Osteoblast (primary cell): ENCODE measurements at regions not wholly inside any gene's neighbourhood (a gene's known extent, or its start where the extent isn't known, plus 50 kb on each side); places are given as distances from the start of the nearest gene placed in this dataset.

Source experiments
- DNase-seq: peaks from one replicate; pipeline ENCODE4 v3.0.0; 2011; ENCODE audit warnings: low spot score, mixed read lengths; ENCODE audit not compliant: insufficient read length; ENCODE audit errors: missing footprints
- H2AFZ ChIP-seq: 2 replicates; pipeline ENCODE4 v1.6.0; 2011; ENCODE audit warnings: mild to moderate bottlenecking, low read length
- H3K27ac ChIP-seq: 2 replicates; pipeline ENCODE4 v1.5.1; 2011; ENCODE audit warnings: mild to moderate bottlenecking, low read depth, low read length, moderate library complexity
- H3K27me3 ChIP-seq: 2 replicates; pipeline ENCODE4 v1.6.0; 2012; ENCODE audit warnings: mild to moderate bottlenecking, control low read depth, inconsistent platforms, low read length, moderate library complexity; ENCODE audit not compliant: insufficient read depth
- H3K36me3 ChIP-seq: 2 replicates; pipeline ENCODE4 v1.5.1; 2011; ENCODE audit warnings: mild to moderate bottlenecking, low read length, control low read depth, moderate library complexity; ENCODE audit not compliant: insufficient read depth
- H3K4me1 ChIP-seq: 2 replicates; pipeline ENCODE4 v1.5.1; 2011; ENCODE audit warnings: mild to moderate bottlenecking, low read length, control low read depth, moderate library complexity; ENCODE audit not compliant: insufficient read depth
- H3K4me2 ChIP-seq: 2 replicates; pipeline ENCODE4 v1.6.0; 2011; ENCODE audit warnings: mild to moderate bottlenecking, low read length; ENCODE audit not compliant: insufficient read depth
- H3K4me3 ChIP-seq: fragments of 200-600 bp; sonication (generic); 3 replicates; pipeline ENCODE4 v1.5.1; 2012; ENCODE audit warnings: mild to moderate bottlenecking, low read length, inconsistent platforms; ENCODE audit not compliant: insufficient read depth
- H3K79me2 ChIP-seq: 2 replicates; pipeline ENCODE4 v1.6.0; 2012; ENCODE audit warnings: mild to moderate bottlenecking, low read length, control low read depth, inconsistent platforms; ENCODE audit not compliant: insufficient read depth
- H3K9me3 ChIP-seq: 2 replicates; pipeline ENCODE4 v1.5.1; 2011; ENCODE audit warnings: low read depth, low read length, control low read depth
- H4K20me1 ChIP-seq: 2 replicates; pipeline ENCODE4 v1.6.0; 2012; ENCODE audit warnings: mild to moderate bottlenecking, low read length, control low read depth; ENCODE audit not compliant: insufficient read depth
- CTCF ChIP-seq: IDR thresholded peaks from 2 replicates; pipeline ENCODE4 v1.5.1; 2011; ENCODE audit warnings: mild to moderate bottlenecking, low read depth, low read length, moderate library complexity; ENCODE audit errors: extremely low read depth

- H3K79me2 ChIP-seq = no peaks in the 10 kb centered on the region
- no peaks in the 10 kb centered on the region for H3K36me3 ChIP-seq
- DNase-seq = no peak
- no peaks in the 10 kb centered on the region for H4K20me1 ChIP-seq
- H3K4me3 ChIP-seq = no peak overlapping the region
- no peak overlapping the region for H3K4me2 ChIP-seq
- H3K9me3 ChIP-seq = no peaks in the 10 kb centered on the region
- H3K27ac ChIP-seq = no peak overlapping the region
- no peak for TF ChIP-seq CTCF
- no peaks in the 10 kb centered on the region for H3K4me1 ChIP-seq
- no peaks in the 10 kb centered on the region for H3K27me3 ChIP-seq
- no peak overlapping the region for H2AFZ ChIP-seq
Measured at GRCh38 chr17:70648166-70648565, 478.8 kb downstream of the KCNJ2 start.

DNA sequence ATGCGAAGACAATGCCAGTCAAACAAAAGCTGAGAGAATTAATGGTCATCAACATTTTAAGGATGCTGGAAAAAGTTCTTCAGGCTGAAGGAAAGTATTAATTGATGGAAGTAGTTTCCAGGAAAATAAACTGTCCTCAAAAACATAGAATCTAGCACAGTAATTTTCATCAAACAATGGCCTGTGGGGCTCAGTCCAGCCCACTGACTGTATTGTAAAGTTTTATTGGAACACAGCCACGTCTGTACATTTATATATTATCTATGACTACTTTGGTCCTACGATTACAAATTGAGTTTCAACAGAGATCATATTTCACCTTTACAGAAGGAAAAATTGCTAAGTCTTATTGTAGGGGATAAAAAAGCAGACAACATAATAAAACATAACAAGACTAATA lies 484.5 kb downstream of the KCNJ2 start:
- Histone ChIP-seq H2AFZ (no peak overlapping the region), H3K4me1 (no peaks in the 10 kb centered on the region), H3K9me3 (no peaks in the 10 kb centered on the region), H3K27ac (no peak overlapping the region), H3K27me3 (no peaks in the 10 kb centered on the region), H3K36me3 (no peaks in the 10 kb centered on the region), H3K4me2 (no peak overlapping the region), H4K20me1 (no peaks in the 10 kb centered on the region), H3K79me2 (no peaks in the 10 kb centered on the region), H3K4me3 (no peak overlapping the region)
- TF ChIP-seq CTCF = no peak
- DNase-seq = no peak

DNA sequence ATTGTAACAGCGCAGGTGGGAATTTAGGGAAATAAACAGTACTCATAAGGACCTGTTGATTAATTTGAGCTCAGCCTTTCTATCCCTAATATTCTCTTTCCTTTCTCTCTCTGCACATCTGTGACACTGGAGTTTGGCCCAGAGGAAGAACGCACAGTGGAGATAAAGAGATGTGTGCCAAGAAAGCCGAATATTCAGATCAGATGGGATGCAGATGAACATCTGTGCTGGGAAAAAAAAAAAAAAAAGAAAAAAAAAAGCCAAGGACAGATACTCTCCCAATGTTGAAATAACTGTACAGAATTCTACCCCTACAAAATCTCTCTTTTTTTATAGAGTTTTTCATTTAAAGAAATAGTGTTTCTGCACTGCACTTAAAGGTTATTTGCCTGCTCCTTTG lies 485.4 kb downstream of the KCNJ2 start:
- Histone ChIP-seq H3K4me2 (no peak overlapping the region), H3K27ac (no peak overlapping the region), H4K20me1 (no peaks in the 10 kb centered on the region), H3K27me3 (no peaks in the 10 kb centered on the region), H3K4me3 (no peak overlapping the region), H3K4me1 (no peaks in the 10 kb centered on the region), H3K36me3 (no peaks in the 10 kb centered on the region), H2AFZ (no peak overlapping the region), H3K79me2 (no peaks in the 10 kb centered on the region), H3K9me3 (no peaks in the 10 kb centered on the region)
- TF ChIP-seq CTCF = no peak
- DNase-seq = no peak

GRCh38 chr17:70655176-70655958 lies 486.0 kb downstream of the KCNJ2 start:
- H4K20me1 ChIP-seq = no peaks in the 10 kb centered on the region
- no peak for TF ChIP-seq CTCF
- no peaks in the 10 kb centered on the region for H3K27me3 ChIP-seq
- H3K36me3 ChIP-seq = no peaks in the 10 kb centered on the region
- DNase-seq = no peak
- H3K79me2 ChIP-seq = no peaks in the 10 kb centered on the region
- no peak overlapping the region for H3K4me3 ChIP-seq
- H3K4me2 ChIP-seq = no peak overlapping the region
- no peaks in the 10 kb centered on the region for H3K4me1 ChIP-seq
- H2AFZ ChIP-seq = no peak overlapping the region
- no peak overlapping the region for H3K27ac ChIP-seq
- H3K9me3 ChIP-seq = no peaks in the 10 kb centered on the region
